PC-9 (cell line): ENCODE measurements at regions not wholly inside any gene's neighbourhood (a gene's known extent, or its start where the extent isn't known, plus 50 kb on each side); places are given as distances from the start of the nearest gene placed in this dataset.

ENCODE experiments used
- CTCF ChIP-seq: fragments of 200-600 bp; sonication (generic); conservative IDR thresholded peaks from 2 replicates; pipeline ENCODE4 v1.6.1; 2017; ENCODE audit warnings: mixed run types, antibody characterized with exemption, mild to moderate bottlenecking, moderate library complexity
- EZH2 ChIP-seq: fragments of 200-600 bp; sonication (generic); IDR thresholded peaks from 2 replicates; pipeline ENCODE4 v1.8.0; 2017; ENCODE audit warnings: antibody characterized with exemption, low read depth

DNA sequence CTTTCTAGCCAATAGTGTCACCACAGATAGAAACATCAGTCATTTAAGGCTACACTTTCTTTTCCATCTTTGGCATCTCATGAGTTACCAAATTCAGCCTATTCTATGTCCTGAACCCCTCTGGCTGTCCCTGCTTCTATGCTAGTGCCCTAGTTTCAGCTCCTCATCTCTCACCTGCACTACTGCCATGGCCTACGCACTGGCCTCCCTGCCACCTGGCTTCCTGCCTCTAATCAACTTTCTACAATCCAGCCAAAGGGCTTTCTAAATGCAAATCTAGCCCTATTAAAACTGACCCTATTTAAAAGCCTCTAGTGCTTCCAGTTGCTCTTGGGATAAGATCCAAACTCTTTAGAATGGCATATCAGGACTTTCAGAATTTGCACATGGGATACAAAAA lies 482.9 kb downstream of the TMEM38B start:
- no peak for TF ChIP-seq CTCF
- no peak for TF ChIP-seq EZH2
